BJ (cell line): ENCODE measurements at regions not wholly inside any gene's neighbourhood (a gene's known extent, or its start where the extent isn't known, plus 50 kb on each side); places are given as distances from the start of the nearest gene placed in this dataset.

Experiments used
- CTCF ChIA-PET: fragments of 350-600 bp; formaldehyde crosslinking; extraction: SDS; loops from one replicate; lab custom pipeline; 2021; ENCODE audit warnings: antibody characterized with exemption, inconsistent platforms; lab: Yijun Ruan, JAX
- POLR2A ChIA-PET: fragments of 300-600 bp; sonication (Branson Sonifier 250); formaldehyde crosslinking; extraction: SDS; loops from one replicate; lab custom pipeline; 2021; ENCODE audit warnings: antibody characterized with exemption; lab: Charles Lee
- DNase-seq: peaks from one replicate; pipeline ENCODE4 v3.0.0-alpha.2; 2011; ENCODE audit warnings: low read depth
- H3K27me3 ChIP-seq: 2 replicates; pipeline ENCODE4 v1.6.0; 2011; ENCODE audit warnings: low read length; ENCODE audit not compliant: control insufficient read depth, insufficient read depth
- H3K36me3 ChIP-seq: 2 replicates; pipeline ENCODE4 v1.5.1; 2011; ENCODE audit warnings: low read length; ENCODE audit not compliant: control insufficient read depth, insufficient read depth
- H3K4me3 ChIP-seq: 2 replicates; pipeline ENCODE4 v1.5.1; 2011; ENCODE audit warnings: low read depth, mild to moderate bottlenecking, control low read depth, low read length
- CTCF ChIP-seq: IDR thresholded peaks from 2 replicates; pipeline ENCODE4 v1.5.1; 2011; ENCODE audit warnings: low read depth, mild to moderate bottlenecking, control low read depth, inconsistent platforms, low read length, moderate library complexity; ENCODE audit not compliant: insufficient read depth

GRCh38 chr12:97943359-97943758 is 480.8 kb downstream of the RMST start:
- Histone ChIP-seq H3K4me3 (no peak overlapping the region), H3K27me3 (no peaks in the 10 kb centered on the region), H3K36me3 (no peaks in the 10 kb centered on the region)
- no peak for DNase-seq
- TF ChIP-seq CTCF, result no peak
- ChIA-PET CTCF (interaction anchor here (1.0 kb wide), 1 partner anchor 18 kb away, joined by 3 read pairs; no protein-coding TSS in a partner anchor), POLR2A (no interaction called here)

- Histone ChIP-seq H3K4me3 (no peak overlapping the region), H3K27me3 (no peaks in the 10 kb centered on the region), H3K36me3 (no peaks in the 10 kb centered on the region)
- TF ChIP-seq CTCF, result no peak
- POLR2A ChIA-PET, result no interaction called here
- CTCF ChIA-PET, result interaction anchor here (1.2 kb wide), 1 partner anchor 16 kb away, joined by 3 read pairs; no protein-coding TSS in a partner anchor
- DNase-seq, result no peak
Measured at GRCh38 chr12:97944576-97944975, 482.0 kb downstream of the RMST start.

DNA sequence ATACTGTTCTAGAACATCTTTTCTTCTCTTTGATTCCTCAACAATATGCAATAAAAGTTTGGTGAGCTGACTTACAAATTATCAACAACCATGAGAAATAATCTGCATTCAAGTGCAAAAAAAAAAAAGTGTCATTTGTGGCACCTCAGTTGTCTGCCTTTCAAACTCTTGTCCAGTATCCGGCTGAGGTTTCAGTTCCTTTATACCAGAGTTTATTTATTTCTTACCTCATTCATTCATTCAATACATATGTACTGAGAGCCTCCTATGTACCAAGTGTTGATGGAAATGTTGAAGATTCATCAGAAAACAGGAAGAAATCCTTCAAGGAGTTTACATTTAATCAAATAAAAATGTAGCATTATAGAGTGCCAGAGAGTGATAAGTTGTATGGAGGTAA is 484.1 kb downstream of the RMST start:
- H3K36me3 ChIP-seq, result no peaks in the 10 kb centered on the region
- DNase-seq, result no peak
- ChIA-PET CTCF (no interaction called here), POLR2A (no interaction called here)
- H3K27me3 ChIP-seq, result no peaks in the 10 kb centered on the region
- no peak overlapping the region for H3K4me3 ChIP-seq
- no peak for TF ChIP-seq CTCF

DNA sequence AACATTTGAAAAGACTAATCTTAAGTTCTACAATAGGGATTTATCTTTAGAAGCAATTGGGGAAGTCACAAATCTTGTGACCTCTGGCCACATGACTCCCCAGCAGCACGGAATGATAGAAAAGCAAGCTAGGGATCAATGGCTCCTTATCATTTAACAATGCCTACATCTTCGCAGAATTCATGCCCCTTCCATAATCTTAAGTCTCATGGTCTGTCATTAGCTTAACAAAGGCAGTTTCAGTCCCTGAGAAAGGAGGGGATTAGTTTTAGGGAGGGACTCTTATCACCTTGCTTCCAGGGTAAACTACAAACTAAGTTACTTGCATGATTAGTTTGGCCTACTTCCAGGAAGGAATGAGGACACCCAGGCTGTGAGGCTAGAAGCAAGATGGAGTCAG is 486.0 kb downstream of the RMST start:
- no peak for TF ChIP-seq CTCF
- DNase-seq, result no peak
- Histone ChIP-seq H3K27me3 (no peaks in the 10 kb centered on the region), H3K36me3 (no peaks in the 10 kb centered on the region), H3K4me3 (no peak overlapping the region)
- CTCF ChIA-PET, result interaction anchor here (0.6 kb wide), 1 partner anchor 10 kb away, joined by 3 read pairs; no protein-coding TSS in a partner anchor
- POLR2A ChIA-PET, result no interaction called here

DNA sequence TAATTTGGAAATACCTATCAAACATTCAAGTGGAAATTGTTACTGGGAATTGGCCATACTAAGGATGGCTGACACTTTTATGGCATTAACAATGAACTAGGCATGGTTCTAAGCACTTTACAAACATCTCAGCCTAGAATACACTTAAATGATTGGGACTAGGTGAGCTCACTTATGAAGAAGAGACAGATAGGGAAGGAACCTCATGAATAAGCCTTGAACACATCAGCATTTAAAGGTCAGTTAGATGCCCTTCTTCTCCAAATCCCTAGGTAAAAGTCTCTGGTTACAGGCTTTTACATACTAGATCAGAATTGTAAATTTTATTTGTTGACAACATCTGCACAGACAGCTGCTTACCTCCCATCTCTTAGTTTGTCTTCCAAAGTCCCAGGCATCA is 488.6 kb downstream of the RMST start:
- Histone ChIP-seq H3K4me3 (no peak overlapping the region), H3K27me3 (no peaks in the 10 kb centered on the region), H3K36me3 (no peaks in the 10 kb centered on the region)
- ChIA-PET POLR2A (no interaction called here), CTCF (no interaction called here)
- DNase-seq, result no peak
- TF ChIP-seq CTCF, result no peak
